Adrenal gland (tissue), 9 donors: ENCODE measurements at regions not wholly inside any gene's neighbourhood (a gene's known extent, or its start where the extent isn't known, plus 50 kb on each side); places are given as distances from the start of the nearest gene placed in this dataset.
"Not testable (repeated sequence)": the region's sequence is repeated elsewhere in the genome, so short reads cannot be mapped to it uniquely, and the experiment has no call there.

ENCODE experiments used
- DNase-seq, 7 donors: peaks; one replicate each; pipeline ENCODE4 v3.0.0-alpha.2; 2019 to 2020
- H3K27ac ChIP-seq, 5 donors: fragments of 200-600 bp; sonication (generic) in 4 of 5; 1 replicate in 3 of 5; 2 replicates in 2 of 5; pipeline versions ENCODE4 v1.5.1 to v1.8.0; 2016 to 2020; ENCODE audit warnings: mild to moderate bottlenecking in 1 of 5
- H3K27me3 ChIP-seq: fragments of 200-600 bp; 2 replicates; pipeline ENCODE4 v1.8.0; 2021
- H3K36me3 ChIP-seq, 2 donors: fragments of 200-600 bp; replicated peaks in 1 of 2; 1 replicate in 1 of 2; 2 replicates in 1 of 2; pipeline versions ENCODE4 v1.5.1 to v1.8.0; 2018 to 2022
- H3K4me1 ChIP-seq, 2 donors: fragments of 200-600 bp; replicated peaks in 1 of 2; 1 replicate in 1 of 2; 2 replicates in 1 of 2; pipeline versions ENCODE4 v1.5.1 to v1.8.0; 2018 to 2021
- H3K4me3 ChIP-seq, 4 donors: fragments of 200-600 bp; sonication (generic) in 3 of 4; one replicate each; pipeline ENCODE4 v1.5.1; 2016 to 2018
- H3K9me3 ChIP-seq, 3 donors: fragments of 200-600 bp; sonication (generic) in 1 of 3; replicated peaks in 1 of 3; 1 replicate in 2 of 3; 2 replicates in 1 of 3; pipeline versions ENCODE4 v1.5.1 to v1.8.0; 2016 to 2021
- POLR2A ChIP-seq, 2 donors: fragments of 450-650 bp; IDR thresholded peaks; one replicate each; pipeline ENCODE4 v1.6.1; 2017; ENCODE audit warnings: antibody characterized with exemption in 2 of 2, mild to moderate bottlenecking in 2 of 2, moderate library complexity in 1 of 2
- WGBS, 4 donors: extraction: QIAGEN DNeasy Blood & Tissue Kit in 2 of 4; methylation state at CpG; one replicate each; pipeline versions ENCODE4 v1.1.5 to v1.1.7; 2013 to 2017; 5-methylcytosine and 5-hydroxymethylcytosine counted together
- intact Hi-C, 2 donors: fragments of 100-400 bp; cut with DNase I; formaldehyde crosslinking; loops; one replicate each; pipeline versions ENCODE4 v1.14.1 to v1.15.0; 2022 to 2023
- small RNA-seq, 2 donors: library from RNA; depleted of rRNA; stranded (forward); fragments of <200 nt; gene quantifications; one replicate each; pipeline ENCODE3, GENCODE V24; 2016
- TF ChIP-seq, protein P1 (sequence below), 6 experiments: fragments of 450-650 bp in 4 of 6; fragments of 200-600 bp in 2 of 6; sonication (generic) in 1 of 6; IDR thresholded peaks; 1 replicate in 5 of 6; 2 replicates in 1 of 6; pipeline versions ENCODE4 v1.5.1 to v1.8.0; 2016 to 2021; ENCODE audit warnings: antibody characterized with exemption in 6 of 6, mild to moderate bottlenecking in 2 of 6, moderate library complexity in 1 of 6
- donor health status: healthy with polysubstance abuse.
- donor health status: Bipolar disorder and iron deficiency.
- donor health status: DM: yes; HTN: yes; CAD: no.
- donor health status: DM: no; HTN: no; CAD: no.
- donor health status: DM: no; HTN: no; CAD: no.

GRCh38 chr9:33739398-33739797, 56.0 kb upstream of the PRSS3 start:
- H3K36me3 ChIP-seq = no peaks in the 10 kb centered on the region
- H3K4me1 ChIP-seq = no peaks in the 10 kb centered on the region
- no peaks in the 10 kb centered on the region for H3K27me3 ChIP-seq
- no peak for TF ChIP-seq POLR2A (IDR thresholded peaks at IDR 0.05)
- TF ChIP-seq, protein P1, sequence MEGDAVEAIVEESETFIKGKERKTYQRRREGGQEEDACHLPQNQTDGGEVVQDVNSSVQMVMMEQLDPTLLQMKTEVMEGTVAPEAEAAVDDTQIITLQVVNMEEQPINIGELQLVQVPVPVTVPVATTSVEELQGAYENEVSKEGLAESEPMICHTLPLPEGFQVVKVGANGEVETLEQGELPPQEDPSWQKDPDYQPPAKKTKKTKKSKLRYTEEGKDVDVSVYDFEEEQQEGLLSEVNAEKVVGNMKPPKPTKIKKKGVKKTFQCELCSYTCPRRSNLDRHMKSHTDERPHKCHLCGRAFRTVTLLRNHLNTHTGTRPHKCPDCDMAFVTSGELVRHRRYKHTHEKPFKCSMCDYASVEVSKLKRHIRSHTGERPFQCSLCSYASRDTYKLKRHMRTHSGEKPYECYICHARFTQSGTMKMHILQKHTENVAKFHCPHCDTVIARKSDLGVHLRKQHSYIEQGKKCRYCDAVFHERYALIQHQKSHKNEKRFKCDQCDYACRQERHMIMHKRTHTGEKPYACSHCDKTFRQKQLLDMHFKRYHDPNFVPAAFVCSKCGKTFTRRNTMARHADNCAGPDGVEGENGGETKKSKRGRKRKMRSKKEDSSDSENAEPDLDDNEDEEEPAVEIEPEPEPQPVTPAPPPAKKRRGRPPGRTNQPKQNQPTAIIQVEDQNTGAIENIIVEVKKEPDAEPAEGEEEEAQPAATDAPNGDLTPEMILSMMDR (IDR thresholded peaks at IDR 0.05) = no peak
- no peak for DNase-seq
- no peak overlapping the region for H3K4me3 ChIP-seq
- no peak overlapping the region for H3K27ac ChIP-seq
- no peaks in the 10 kb centered on the region for H3K9me3 ChIP-seq
- intact Hi-C loops = no loop called here

GRCh38 chr9:33740075-33740474, 55.3 kb upstream of the PRSS3 start:
- H3K36me3 ChIP-seq = no peaks in the 10 kb centered on the region
- no peaks in the 10 kb centered on the region for H3K4me1 ChIP-seq
- no peak for TF ChIP-seq POLR2A (IDR thresholded peaks at IDR 0.05)
- TF ChIP-seq, protein P1 (IDR thresholded peaks at IDR 0.05) = no peak
- H3K4me3 ChIP-seq = no peak overlapping the region
- no peaks in the 10 kb centered on the region for H3K9me3 ChIP-seq
- intact Hi-C loops = no loop called here
- no peak for DNase-seq
- no peaks in the 10 kb centered on the region for H3K27me3 ChIP-seq
- no peak overlapping the region for H3K27ac ChIP-seq
- WGBS, 4 donors = 69 to 88% (median 75%) methylated on average over 1 of the region's 1 CpG

GRCh38 chr9:33740958-33741357, 54.4 kb upstream of the PRSS3 start:
- H3K9me3 ChIP-seq, intact Hi-C loops, H3K27ac ChIP-seq, H3K36me3 ChIP-seq, H3K27me3 ChIP-seq, H3K4me1 ChIP-seq, DNase-seq, H3K4me3 ChIP-seq: not testable (repeated sequence)
- WGBS, 4 donors = 62 to 86% (median 69%) methylated on average over 1 of the region's 1 CpG

GRCh38 chr9:33742051-33742450, 53.3 kb upstream of the PRSS3 start:
- TF ChIP-seq, protein P1 (IDR thresholded peaks at IDR 0.05) = no peak
- TF ChIP-seq POLR2A (IDR thresholded peaks at IDR 0.05) = no peak
- Histone ChIP-seq H3K4me3 (no peak overlapping the region), H3K27me3 (no peaks in the 10 kb centered on the region), H3K36me3 (no peaks in the 10 kb centered on the region), H3K27ac (no peak overlapping the region), H3K4me1 (no peaks in the 10 kb centered on the region), H3K9me3 (no peaks in the 10 kb centered on the region)
- DNase-seq = no peak
- intact Hi-C loops = no loop called here
- 65 to 77% (median 70%) methylated on average over 3 of the region's 3 CpGs for WGBS, 4 donors

DNA sequence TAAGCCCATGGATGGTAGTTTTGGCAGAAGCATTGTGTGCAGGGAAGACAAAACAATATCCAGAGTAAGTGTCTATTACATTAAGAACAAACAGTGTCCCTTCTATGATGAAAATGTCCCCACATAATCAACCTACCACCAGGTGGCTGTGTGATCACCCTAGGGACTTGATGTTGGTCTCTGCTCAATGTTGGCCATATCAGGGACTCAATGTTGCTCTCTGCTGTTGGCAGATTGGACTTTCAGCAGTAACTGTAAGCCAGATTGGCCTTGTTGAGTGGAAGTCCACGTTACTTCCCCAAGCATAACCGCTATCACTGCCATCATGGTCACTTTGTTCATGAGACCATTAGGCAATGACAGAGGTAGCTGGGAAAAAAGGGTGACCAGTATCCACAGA, 52.8 kb upstream of the PRSS3 start:
- 70 to 88% (median 79%) methylated on average over 2 of the region's 2 CpGs for WGBS, 4 donors
- Histone ChIP-seq H3K9me3 (no peaks in the 10 kb centered on the region), H3K27me3 (no peaks in the 10 kb centered on the region), H3K27ac (no peak overlapping the region), H3K36me3 (no peaks in the 10 kb centered on the region), H3K4me3 (no peak overlapping the region), H3K4me1 (no peaks in the 10 kb centered on the region)
- TF ChIP-seq POLR2A (IDR thresholded peaks at IDR 0.05) = no peak
- TF ChIP-seq, protein P1 (IDR thresholded peaks at IDR 0.05) = no peak
- DNase-seq = no peak
- intact Hi-C loops = no loop called here

Small RNA genes in the stretch of these regions (small RNA-seq; reads per million reads assigned to genes)
- gene TRBV22OR9-2 = 0 reads per million in 2 donors
- gene TRBV26OR9-2 = 0 reads per million in 2 donors
